AG04450 (cell line): ENCODE measurements at regions not wholly inside any gene's neighbourhood (a gene's known extent, or its start where the extent isn't known, plus 50 kb on each side); places are given as distances from the start of the nearest gene placed in this dataset.

Experiments
- CTCF ChIA-PET: fragments of 300-600, 350-600 bp; formaldehyde crosslinking; extraction: SDS; loops from one replicate; lab custom pipeline; 2022; ENCODE audit warnings: antibody characterized with exemption, inconsistent platforms; lab: Charles Lee
- POLR2A ChIA-PET: fragments of 350-600 bp; formaldehyde crosslinking; extraction: SDS; loops from one replicate; lab custom pipeline; 2021; ENCODE audit warnings: antibody characterized with exemption, inconsistent platforms; lab: Yijun Ruan, JAX
- DNase-seq: peaks from one replicate; pipeline ENCODE4 v3.0.0-alpha.2; 2011; ENCODE audit warnings: low read depth, low spot score
- H3K27ac ChIP-seq: one replicate; pipeline ENCODE4 v1.5.1; 2012; ENCODE audit warnings: low read depth, low read length, control low read depth
- H3K27me3 ChIP-seq: one replicate; pipeline ENCODE4 v1.6.0; 2012; ENCODE audit warnings: low read length; ENCODE audit not compliant: control insufficient read depth, insufficient read depth
- H3K4me3 ChIP-seq: 2 replicates; pipeline ENCODE4 v1.5.1; 2011; ENCODE audit warnings: mild to moderate bottlenecking, low read depth, low read length, control low read depth
- H3K9me3 ChIP-seq: 2 replicates; pipeline ENCODE4 v1.5.1; 2012; ENCODE audit warnings: low read length; ENCODE audit not compliant: control insufficient read depth, insufficient read depth
- TF ChIP-seq, protein P1 (sequence below): IDR thresholded peaks from 2 replicates; pipeline ENCODE4 v1.5.1; 2011; ENCODE audit warnings: low read depth, low read length, control low read depth, inconsistent platforms

DNA sequence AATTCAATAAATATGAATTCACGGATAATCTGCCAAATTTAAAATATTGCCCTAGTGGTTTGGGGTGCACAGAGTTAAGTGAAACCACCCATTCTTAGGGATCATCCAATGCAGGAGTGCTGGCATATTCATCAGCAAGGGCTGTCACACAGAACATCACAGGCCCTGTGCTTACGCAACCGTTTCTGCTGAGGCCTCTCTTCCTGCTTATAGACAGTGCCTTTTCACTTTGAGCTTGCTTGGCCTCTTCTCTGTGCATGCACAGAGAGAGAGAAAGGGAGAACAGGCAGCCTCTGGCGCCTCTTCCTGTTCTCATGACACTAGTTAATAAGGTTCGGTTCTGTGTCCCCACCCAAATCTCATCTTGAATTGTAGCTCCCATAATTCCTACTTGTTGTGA lies 366.3 kb downstream of the ICE1 start:
- Histone ChIP-seq H3K9me3 (peaks cover 17% of the 10 kb centered on the region; the same call in 1 of the 2 replicates), H3K27ac (no peak overlapping the region), H3K4me3 (no peak overlapping the region), H3K27me3 (no peaks in the 10 kb centered on the region)
- CTCF ChIA-PET, result no interaction called here
- TF ChIP-seq, protein P1, sequence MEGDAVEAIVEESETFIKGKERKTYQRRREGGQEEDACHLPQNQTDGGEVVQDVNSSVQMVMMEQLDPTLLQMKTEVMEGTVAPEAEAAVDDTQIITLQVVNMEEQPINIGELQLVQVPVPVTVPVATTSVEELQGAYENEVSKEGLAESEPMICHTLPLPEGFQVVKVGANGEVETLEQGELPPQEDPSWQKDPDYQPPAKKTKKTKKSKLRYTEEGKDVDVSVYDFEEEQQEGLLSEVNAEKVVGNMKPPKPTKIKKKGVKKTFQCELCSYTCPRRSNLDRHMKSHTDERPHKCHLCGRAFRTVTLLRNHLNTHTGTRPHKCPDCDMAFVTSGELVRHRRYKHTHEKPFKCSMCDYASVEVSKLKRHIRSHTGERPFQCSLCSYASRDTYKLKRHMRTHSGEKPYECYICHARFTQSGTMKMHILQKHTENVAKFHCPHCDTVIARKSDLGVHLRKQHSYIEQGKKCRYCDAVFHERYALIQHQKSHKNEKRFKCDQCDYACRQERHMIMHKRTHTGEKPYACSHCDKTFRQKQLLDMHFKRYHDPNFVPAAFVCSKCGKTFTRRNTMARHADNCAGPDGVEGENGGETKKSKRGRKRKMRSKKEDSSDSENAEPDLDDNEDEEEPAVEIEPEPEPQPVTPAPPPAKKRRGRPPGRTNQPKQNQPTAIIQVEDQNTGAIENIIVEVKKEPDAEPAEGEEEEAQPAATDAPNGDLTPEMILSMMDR, result no peak
- DNase-seq, result no peak
- POLR2A ChIA-PET, result no interaction called here

DNA sequence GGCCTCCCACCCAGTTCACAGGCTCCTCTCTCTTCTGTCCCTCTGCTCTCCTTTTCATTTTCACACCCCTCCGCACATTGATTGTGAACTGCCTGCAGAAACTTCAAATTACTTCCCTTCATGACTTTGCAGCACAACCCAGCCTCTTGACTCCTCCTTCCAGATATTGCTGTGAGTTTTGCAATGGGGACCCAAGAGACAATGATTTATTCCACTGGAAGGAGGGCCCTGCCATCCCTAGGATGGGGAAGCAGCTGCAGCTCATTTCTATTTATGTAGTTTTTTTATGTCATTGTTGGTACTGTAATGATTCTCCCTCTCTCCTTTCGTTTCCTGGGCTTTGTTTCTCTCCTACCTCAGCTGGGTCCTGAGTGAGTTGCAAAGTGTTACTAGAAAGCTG lies 364.9 kb downstream of the ICE1 start:
- H3K9me3 ChIP-seq, result peaks cover 18% of the 10 kb centered on the region; the same call in 1 of the 2 replicates
- DNase-seq, result no peak
- ChIA-PET CTCF (no interaction called here), POLR2A (no interaction called here)
- TF ChIP-seq, protein P1, result no peak
- no peaks in the 10 kb centered on the region for H3K27me3 ChIP-seq
- no peak overlapping the region for H3K27ac ChIP-seq
- no peak overlapping the region for H3K4me3 ChIP-seq

DNA sequence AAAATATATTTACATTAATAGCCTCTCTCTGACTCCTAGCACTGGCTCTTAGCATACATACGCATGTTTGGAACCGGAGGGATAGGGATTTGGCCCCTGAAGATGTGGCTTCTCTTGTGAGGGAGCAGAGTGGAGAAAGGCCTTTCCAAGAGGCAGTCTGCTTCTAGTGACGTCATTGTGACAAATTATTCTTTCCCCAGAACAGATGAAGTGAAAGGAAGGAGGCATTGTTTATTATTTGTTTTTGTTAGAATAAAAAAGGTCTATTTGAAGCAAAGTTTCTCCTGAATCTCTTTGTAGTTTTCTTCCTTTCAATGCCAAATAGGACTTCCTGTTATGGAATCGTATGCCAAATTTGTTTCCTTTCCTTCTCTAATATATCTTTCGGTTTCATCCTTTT lies 361.6 kb downstream of the ICE1 start:
- TF ChIP-seq, protein P1, result no peak
- ChIA-PET POLR2A (no interaction called here), CTCF (no interaction called here)
- Histone ChIP-seq H3K27ac (no peak overlapping the region), H3K27me3 (no peaks in the 10 kb centered on the region), H3K4me3 (no peak overlapping the region), H3K9me3 (peaks cover 10% of the 10 kb centered on the region; the same call in 1 of the 2 replicates)
- no peak for DNase-seq

DNA sequence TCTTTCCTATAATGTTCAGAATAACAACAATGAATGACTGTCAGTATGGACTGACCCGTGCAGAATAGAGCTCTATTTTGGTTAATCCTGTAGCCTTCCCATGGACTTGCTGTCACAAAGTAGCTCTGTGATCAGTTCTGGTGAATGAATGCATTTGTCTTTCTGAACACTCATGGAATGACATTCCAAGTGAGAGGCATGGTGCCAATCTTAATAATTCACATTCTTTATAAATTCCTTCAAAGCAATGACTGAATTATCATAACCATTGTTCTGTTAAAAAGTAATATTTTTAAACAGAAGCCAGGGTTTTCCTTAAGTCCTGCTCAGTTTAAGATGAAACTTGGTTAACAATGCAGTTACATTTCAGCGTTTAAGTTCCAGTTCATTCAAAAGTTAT lies 360.5 kb downstream of the ICE1 start:
- CTCF ChIA-PET, result no interaction called here
- Histone ChIP-seq H3K4me3 (no peak overlapping the region), H3K27me3 (no peaks in the 10 kb centered on the region), H3K27ac (no peak overlapping the region), H3K9me3 (peaks cover 10% of the 10 kb centered on the region; the same call in 1 of the 2 replicates)
- POLR2A ChIA-PET, result no interaction called here
- DNase-seq, result no peak
- TF ChIP-seq, protein P1, result no peak

DNA sequence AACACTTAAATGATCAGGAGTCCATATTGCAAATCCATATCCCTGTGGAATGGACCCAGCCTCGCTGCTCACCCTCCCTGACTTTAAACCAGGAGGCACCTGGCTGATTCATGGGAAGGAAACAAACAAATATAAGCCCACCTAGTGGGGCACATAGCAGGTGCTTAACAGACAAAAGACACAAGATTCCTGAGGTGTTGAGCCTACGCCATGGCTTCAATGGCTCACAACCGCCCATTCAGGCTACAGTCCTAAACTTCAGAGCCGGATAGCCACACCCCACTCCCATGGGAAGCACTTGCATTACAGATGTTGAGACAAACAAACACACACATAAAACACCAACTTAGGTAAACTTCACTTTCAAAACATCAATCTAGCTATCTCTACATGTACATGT lies 359.9 kb downstream of the ICE1 start:
- TF ChIP-seq, protein P1, result no peak
- Histone ChIP-seq H3K27ac (no peak overlapping the region), H3K27me3 (no peaks in the 10 kb centered on the region), H3K4me3 (no peak overlapping the region), H3K9me3 (peaks cover 8% of the 10 kb centered on the region; the same call in 1 of the 2 replicates)
- ChIA-PET POLR2A (no interaction called here), CTCF (no interaction called here)
- no peak for DNase-seq
